Bronchial epithelial cell (primary cell): ENCODE measurements at regions not wholly inside any gene's neighbourhood (a gene's known extent, or its start where the extent isn't known, plus 50 kb on each side); places are given as distances from the start of the nearest gene placed in this dataset.

Experiments
- DNase-seq: peaks from one replicate; pipeline ENCODE4 v3.0.0-alpha.2; 2010; ENCODE audit warnings: low read depth
- FAIRE-seq: peaks from 2 replicates; lab custom pipeline; 2011; peaks lifted over from hg19 to GRCh38; lab: Jason Lieb, UNC
- H3K27me3 ChIP-seq: 2 replicates; pipeline ENCODE4 v1.5.1; 2011; ENCODE audit warnings: low read length; ENCODE audit not compliant: control insufficient read depth, insufficient read depth
- H3K36me3 ChIP-seq: 2 replicates; pipeline ENCODE4 v1.5.1; 2011; ENCODE audit warnings: low read length; ENCODE audit not compliant: control insufficient read depth, insufficient read depth
- H3K4me3 ChIP-seq: 2 replicates; pipeline ENCODE4 v1.5.1; 2011; ENCODE audit warnings: mild to moderate bottlenecking, low read depth, low read length, control low read depth
- TF ChIP-seq, protein P1 (sequence below): IDR thresholded peaks from 2 replicates; pipeline ENCODE4 v1.5.1; 2011; ENCODE audit warnings: mild to moderate bottlenecking, moderate library complexity, low read length, control low read depth, inconsistent platforms; ENCODE audit not compliant: insufficient read depth, severe bottlenecking

DNA sequence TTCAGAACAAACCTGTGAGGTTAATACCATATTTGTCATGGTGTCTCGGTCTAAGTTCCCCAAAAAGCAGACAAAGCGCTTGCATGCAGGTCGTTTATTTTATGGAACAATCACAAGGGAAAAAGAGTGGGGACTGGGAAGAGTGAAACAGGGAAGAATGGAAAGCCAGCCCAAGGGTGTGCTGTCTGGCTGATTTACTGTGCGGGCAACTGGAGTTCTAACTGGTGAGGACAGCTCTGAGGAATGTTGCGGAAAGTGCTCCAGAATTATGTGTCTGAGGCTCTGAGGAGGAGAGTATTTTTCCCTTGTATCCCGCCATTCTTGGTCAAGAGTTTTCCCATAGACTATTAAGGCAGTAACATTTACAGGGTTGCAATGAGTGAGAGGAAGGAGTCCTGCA, 465.4 kb downstream of the RMST start:
- Histone ChIP-seq H3K4me3 (no peak overlapping the region), H3K27me3 (no peaks in the 10 kb centered on the region), H3K36me3 (no peaks in the 10 kb centered on the region)
- TF ChIP-seq, protein P1, sequence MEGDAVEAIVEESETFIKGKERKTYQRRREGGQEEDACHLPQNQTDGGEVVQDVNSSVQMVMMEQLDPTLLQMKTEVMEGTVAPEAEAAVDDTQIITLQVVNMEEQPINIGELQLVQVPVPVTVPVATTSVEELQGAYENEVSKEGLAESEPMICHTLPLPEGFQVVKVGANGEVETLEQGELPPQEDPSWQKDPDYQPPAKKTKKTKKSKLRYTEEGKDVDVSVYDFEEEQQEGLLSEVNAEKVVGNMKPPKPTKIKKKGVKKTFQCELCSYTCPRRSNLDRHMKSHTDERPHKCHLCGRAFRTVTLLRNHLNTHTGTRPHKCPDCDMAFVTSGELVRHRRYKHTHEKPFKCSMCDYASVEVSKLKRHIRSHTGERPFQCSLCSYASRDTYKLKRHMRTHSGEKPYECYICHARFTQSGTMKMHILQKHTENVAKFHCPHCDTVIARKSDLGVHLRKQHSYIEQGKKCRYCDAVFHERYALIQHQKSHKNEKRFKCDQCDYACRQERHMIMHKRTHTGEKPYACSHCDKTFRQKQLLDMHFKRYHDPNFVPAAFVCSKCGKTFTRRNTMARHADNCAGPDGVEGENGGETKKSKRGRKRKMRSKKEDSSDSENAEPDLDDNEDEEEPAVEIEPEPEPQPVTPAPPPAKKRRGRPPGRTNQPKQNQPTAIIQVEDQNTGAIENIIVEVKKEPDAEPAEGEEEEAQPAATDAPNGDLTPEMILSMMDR: no peak
- FAIRE-seq (no peak), DNase-seq (no peak)

DNA sequence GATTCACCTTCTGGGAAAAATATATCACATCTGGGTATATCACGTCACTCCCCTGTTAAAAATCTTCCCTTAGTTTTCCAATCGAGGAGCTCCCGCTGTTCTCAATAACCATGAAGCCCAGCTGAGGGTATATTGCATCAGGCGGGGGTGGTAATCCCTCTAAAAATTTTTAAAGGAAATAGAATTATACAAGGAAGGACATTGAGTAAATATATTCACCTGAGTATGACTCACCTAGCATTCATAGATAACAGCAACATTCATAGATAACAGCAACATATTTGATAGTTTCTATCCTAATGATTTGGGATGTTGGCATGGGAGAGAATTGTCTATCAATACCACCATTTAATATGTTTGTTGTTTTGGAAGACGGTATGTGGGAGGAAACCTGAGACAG, 473.6 kb downstream of the RMST start:
- no peak for FAIRE-seq
- H3K4me3 ChIP-seq: no peak overlapping the region
- H3K27me3 ChIP-seq: no peaks in the 10 kb centered on the region
- TF ChIP-seq, protein P1: no peak
- no peaks in the 10 kb centered on the region for H3K36me3 ChIP-seq
- DNase-seq: peak; percentile 26

DNA sequence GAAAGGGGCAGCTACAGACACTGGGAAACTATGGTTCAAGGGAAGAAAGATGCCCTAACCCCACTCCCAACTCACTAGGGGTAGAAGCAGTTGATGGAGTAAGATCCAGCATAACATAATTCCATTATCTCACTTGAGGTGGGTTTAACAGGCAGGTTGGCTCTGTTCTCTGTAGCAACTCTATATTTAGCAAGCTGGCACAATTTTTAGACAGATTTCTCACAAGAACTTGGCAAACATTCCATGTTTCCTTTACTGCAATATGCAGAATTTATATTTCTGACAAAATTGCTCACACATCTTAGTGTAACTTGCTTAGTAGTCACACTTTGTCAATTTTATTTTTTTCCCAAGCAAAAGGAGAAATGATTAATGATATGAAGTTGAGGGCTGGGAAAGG, 475.4 kb downstream of the RMST start:
- DNase-seq (no peak), FAIRE-seq (no peak)
- H3K27me3 ChIP-seq: no peaks in the 10 kb centered on the region
- H3K4me3 ChIP-seq: no peak overlapping the region
- H3K36me3 ChIP-seq: no peaks in the 10 kb centered on the region
- TF ChIP-seq, protein P1: no peak

DNA sequence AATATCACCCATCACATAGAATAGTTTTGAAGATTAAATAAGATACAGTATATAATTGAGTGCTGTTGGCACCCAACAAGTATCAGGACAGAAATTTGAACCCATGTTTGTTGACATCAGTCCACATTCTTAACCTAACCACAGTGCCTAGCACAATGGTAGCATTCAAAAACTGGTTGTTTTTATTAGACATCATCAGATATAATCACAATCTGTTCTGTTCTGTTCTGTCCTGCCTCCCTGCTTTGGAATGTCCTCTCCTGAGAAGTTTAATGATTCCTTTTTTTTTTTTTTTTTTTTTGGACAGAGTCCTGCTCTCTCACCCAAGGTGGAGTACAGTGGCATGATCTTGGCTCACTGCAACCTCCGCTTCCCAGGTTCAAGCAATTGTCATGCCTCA, 476.6 kb downstream of the RMST start:
- peak; percentile 4 for DNase-seq
- TF ChIP-seq, protein P1: no peak
- no peak for FAIRE-seq
- no peak overlapping the region for H3K4me3 ChIP-seq
- H3K27me3 ChIP-seq: no peaks in the 10 kb centered on the region
- no peaks in the 10 kb centered on the region for H3K36me3 ChIP-seq

DNA sequence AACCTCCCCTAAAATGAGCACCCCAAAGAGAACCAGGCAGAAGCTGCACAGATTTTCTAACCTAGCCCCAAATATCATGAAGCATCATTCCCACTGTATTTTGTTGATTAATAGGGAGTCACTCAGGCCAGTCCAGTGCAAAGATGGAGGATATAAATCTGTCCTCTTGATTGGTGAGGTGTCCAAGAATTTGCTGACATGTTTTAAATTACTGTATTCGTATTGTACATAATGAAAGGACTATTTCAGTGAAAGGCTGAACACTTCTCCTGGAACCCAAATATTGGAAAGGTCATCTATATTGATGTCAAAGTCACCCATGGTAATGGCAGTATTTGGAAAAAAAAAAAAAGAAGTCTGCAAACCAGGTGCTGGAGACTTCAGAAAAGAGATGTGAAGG, 477.5 kb downstream of the RMST start:
- no peak overlapping the region for H3K4me3 ChIP-seq
- no peaks in the 10 kb centered on the region for H3K36me3 ChIP-seq
- no peak for DNase-seq
- TF ChIP-seq, protein P1: no peak
- FAIRE-seq: no peak
- no peaks in the 10 kb centered on the region for H3K27me3 ChIP-seq

DNA sequence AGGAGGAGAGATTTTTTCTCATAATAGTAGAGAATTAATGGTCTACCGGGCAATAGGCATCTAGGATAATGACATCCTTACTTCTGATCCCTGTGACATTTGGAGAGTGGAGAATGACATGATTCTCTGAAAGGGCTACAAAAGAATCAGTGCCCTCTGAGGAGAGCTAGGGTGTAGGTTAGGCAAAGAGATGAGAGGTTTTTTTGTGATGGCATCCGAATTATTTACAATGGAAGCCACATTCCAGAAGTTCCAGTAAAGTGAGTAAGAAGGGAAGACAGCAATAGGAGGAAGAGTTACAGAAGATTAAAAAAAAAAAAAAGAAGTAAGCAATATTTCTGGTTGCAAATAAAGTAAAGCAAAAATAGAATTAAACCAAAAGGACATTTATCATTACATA, 478.0 kb downstream of the RMST start:
- FAIRE-seq (no peak), DNase-seq (peak; percentile 12)
- no peaks in the 10 kb centered on the region for H3K36me3 ChIP-seq
- no peak overlapping the region for H3K4me3 ChIP-seq
- TF ChIP-seq, protein P1: no peak
- no peaks in the 10 kb centered on the region for H3K27me3 ChIP-seq
